ENCODE measurements at regions not wholly inside any gene's neighbourhood (a gene's known extent, or its start where the extent isn't known, plus 50 kb on each side); places are given as distances from the start of the nearest gene placed in this dataset.

DNA sequence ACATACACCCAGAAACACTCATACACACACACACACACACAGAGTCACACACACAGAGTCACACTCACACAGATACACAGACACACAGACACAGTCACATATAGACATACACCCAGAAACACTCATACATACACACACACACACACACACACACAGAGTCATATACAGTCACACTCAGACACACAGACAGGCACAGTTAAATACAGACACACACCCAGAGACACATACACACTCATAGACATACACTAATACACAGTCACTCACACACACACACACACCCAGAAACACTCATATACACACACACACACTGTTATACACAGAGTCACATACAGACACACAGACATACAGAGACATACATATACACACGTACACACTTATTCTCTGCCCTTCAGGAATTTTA lies 250.9 kb downstream of the QKI start:
- Histone ChIP-seq H3K27ac (no peak overlapping the region), H3K9me3 (ENCODE audit: low read depth) (no peaks in the 10 kb centered on the region), H3K9me2 (replicated peaks; ENCODE audit: insufficient read depth) (no peaks in the 10 kb centered on the region), H2AFZ (no peak overlapping the region), H4K20me1 (ENCODE audit: insufficient read depth, poor library complexity, severe bottlenecking) (no peaks in the 10 kb centered on the region), H3K27me3 (no peaks in the 10 kb centered on the region), H3K4me2 (no peak overlapping the region), H3K79me2 (no peaks in the 10 kb centered on the region), H3K4me1 (ENCODE audit: insufficient read depth) (no peaks in the 10 kb centered on the region), H3K36me3 (replicated peaks; ENCODE audit: insufficient read depth, low read depth) (no peaks in the 10 kb centered on the region), H3K4me3 (no peak overlapping the region)
- no peak for DNase-seq (ENCODE audit: low spot score)
- TF ChIP-seq EZH2 (IDR thresholded peaks at IDR 0.05; ENCODE audit: borderline replicate concordance): no peak
- TF ChIP-seq, protein P1, sequence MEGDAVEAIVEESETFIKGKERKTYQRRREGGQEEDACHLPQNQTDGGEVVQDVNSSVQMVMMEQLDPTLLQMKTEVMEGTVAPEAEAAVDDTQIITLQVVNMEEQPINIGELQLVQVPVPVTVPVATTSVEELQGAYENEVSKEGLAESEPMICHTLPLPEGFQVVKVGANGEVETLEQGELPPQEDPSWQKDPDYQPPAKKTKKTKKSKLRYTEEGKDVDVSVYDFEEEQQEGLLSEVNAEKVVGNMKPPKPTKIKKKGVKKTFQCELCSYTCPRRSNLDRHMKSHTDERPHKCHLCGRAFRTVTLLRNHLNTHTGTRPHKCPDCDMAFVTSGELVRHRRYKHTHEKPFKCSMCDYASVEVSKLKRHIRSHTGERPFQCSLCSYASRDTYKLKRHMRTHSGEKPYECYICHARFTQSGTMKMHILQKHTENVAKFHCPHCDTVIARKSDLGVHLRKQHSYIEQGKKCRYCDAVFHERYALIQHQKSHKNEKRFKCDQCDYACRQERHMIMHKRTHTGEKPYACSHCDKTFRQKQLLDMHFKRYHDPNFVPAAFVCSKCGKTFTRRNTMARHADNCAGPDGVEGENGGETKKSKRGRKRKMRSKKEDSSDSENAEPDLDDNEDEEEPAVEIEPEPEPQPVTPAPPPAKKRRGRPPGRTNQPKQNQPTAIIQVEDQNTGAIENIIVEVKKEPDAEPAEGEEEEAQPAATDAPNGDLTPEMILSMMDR (IDR thresholded peaks at IDR 0.05; ENCODE audit: poor library complexity): no peak
- TF ChIP-seq EZH2phosphoT487 (IDR thresholded peaks at IDR 0.05; ENCODE audit: low read depth, severe bottlenecking, unreplicated experiment): no peak
- WGBS (ENCODE audit: low lambda C conversion rate, missing lambda C conversion rate): 88% methylated on average over 1 of the region's 1 CpG

DNA sequence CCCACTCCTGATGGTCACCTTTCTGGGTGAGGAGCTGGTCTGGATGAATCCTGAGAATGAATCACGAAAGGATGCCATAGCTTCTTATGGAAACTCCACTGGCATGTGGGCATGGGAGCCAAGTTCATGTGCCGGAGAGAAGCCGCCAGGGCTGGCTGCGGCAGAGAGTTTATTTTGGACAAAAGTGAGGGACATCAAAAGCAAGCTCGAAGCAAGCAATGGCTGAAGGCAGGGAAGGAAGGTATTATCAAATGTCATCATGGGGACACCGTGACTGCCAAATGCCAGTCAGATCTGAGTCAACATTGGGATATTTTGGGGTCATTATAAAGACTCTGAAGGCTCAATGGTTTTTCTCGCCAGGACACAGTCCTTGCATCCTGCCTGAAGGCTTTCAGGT lies 249.1 kb downstream of the QKI start:
- Histone ChIP-seq H3K4me2 (no peak overlapping the region), H3K36me3 (replicated peaks; ENCODE audit: insufficient read depth, low read depth) (no peaks in the 10 kb centered on the region), H3K4me3 (no peak overlapping the region), H3K4me1 (ENCODE audit: insufficient read depth) (no peaks in the 10 kb centered on the region), H3K27ac (no peak overlapping the region), H3K27me3 (no peaks in the 10 kb centered on the region), H3K9me3 (ENCODE audit: low read depth) (no peaks in the 10 kb centered on the region), H3K9me2 (replicated peaks; ENCODE audit: insufficient read depth) (no peaks in the 10 kb centered on the region), H3K79me2 (no peaks in the 10 kb centered on the region), H2AFZ (no peak overlapping the region), H4K20me1 (ENCODE audit: insufficient read depth, poor library complexity, severe bottlenecking) (no peaks in the 10 kb centered on the region)
- TF ChIP-seq EZH2 (IDR thresholded peaks at IDR 0.05; ENCODE audit: borderline replicate concordance) (no peak), EZH2phosphoT487 (IDR thresholded peaks at IDR 0.05; ENCODE audit: low read depth, severe bottlenecking, unreplicated experiment) (no peak)
- TF ChIP-seq, protein P1 (IDR thresholded peaks at IDR 0.05; ENCODE audit: poor library complexity): no peak
- DNase-seq (ENCODE audit: low spot score): no peak
- WGBS (ENCODE audit: low lambda C conversion rate, missing lambda C conversion rate): 83% methylated on average over 7 of the region's 7 CpGs

DNA sequence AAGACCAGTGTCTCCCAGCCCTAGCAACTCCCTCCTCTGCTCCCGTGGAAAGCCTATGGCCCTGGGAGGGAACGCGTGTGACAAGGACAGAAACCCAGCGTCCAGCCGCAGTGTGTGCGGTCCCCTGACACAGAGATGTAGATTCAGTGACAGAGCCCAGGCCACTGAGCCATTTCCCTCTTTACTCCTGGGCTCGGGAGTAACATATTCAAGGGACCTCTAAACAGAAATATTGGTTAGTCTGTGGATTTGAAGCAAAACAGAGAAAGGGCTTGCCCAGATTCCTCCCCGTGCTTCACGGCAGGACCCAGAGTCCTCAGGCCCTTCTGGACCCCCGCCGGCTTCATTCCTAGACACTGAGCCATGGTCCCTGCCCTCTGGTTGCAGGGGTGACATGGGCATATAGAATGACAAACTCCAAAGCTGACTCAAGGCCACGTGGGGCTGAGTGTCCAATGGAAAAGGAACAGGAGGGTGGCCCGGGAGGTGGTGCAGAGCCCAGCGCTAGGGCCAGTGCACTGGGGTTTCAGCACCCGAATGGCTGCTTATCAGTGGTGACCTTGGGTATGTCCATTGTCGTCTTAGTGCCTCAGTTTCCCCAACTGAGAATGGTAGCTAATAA lies 248.2 kb downstream of the QKI start:
- Histone ChIP-seq H3K4me3 (no peak overlapping the region), H3K4me1 (ENCODE audit: insufficient read depth) (no peaks in the 10 kb centered on the region), H3K9me3 (ENCODE audit: low read depth) (no peaks in the 10 kb centered on the region), H3K4me2 (no peak overlapping the region), H3K27me3 (no peaks in the 10 kb centered on the region), H2AFZ (no peak overlapping the region), H3K36me3 (replicated peaks; ENCODE audit: insufficient read depth, low read depth) (no peaks in the 10 kb centered on the region), H3K9me2 (replicated peaks; ENCODE audit: insufficient read depth) (no peaks in the 10 kb centered on the region), H3K27ac (no peak overlapping the region), H3K79me2 (no peaks in the 10 kb centered on the region), H4K20me1 (ENCODE audit: insufficient read depth, poor library complexity, severe bottlenecking) (no peaks in the 10 kb centered on the region)
- DNase-seq (ENCODE audit: low spot score): no peak
- TF ChIP-seq EZH2phosphoT487 (IDR thresholded peaks at IDR 0.05; ENCODE audit: low read depth, severe bottlenecking, unreplicated experiment): no peak
- no peak for TF ChIP-seq EZH2 (IDR thresholded peaks at IDR 0.05; ENCODE audit: borderline replicate concordance)
- TF ChIP-seq, protein P1 (IDR thresholded peaks at IDR 0.05; ENCODE audit: poor library complexity): no peak
- 94% methylated on average over 16 of the region's 16 CpGs for WGBS (ENCODE audit: low lambda C conversion rate, missing lambda C conversion rate)
